Aorta (tissue), 5 donors: ENCODE measurements at regions not wholly inside any gene's neighbourhood (a gene's known extent, or its start where the extent isn't known, plus 50 kb on each side); places are given as distances from the start of the nearest gene placed in this dataset.
"Not testable (repeated sequence)": the region's sequence is repeated elsewhere in the genome, so short reads cannot be mapped to it uniquely, and the experiment has no call there.

Source experiments
- ATAC-seq: fragments of 200-7000 bp; cut with Tn5 transposase; one replicate; pipeline ENCODE4 v1.9.1; 2022; ENCODE audit warnings: moderate library complexity; ENCODE audit not compliant: low FRiP score
- DNase-seq, 2 donors: peaks; one replicate each; pipeline ENCODE4 v3.0.0-alpha.2; 2020
- H3K27ac ChIP-seq, 2 donors: one replicate each; pipeline ENCODE4 v1.5.1; 2013; ENCODE audit warnings: low read length in 2 of 2, mild to moderate bottlenecking in 2 of 2, moderate library complexity in 2 of 2, control low read depth in 1 of 2, inconsistent platforms in 1 of 2, low read depth in 1 of 2
- H3K27me3 ChIP-seq, 2 donors: one replicate each; pipeline ENCODE4 v1.6.1; 2013; ENCODE audit warnings: control low read depth in 1 of 2, low read length in 1 of 2, mild to moderate bottlenecking in 1 of 2, moderate library complexity in 1 of 2; ENCODE audit not compliant: insufficient read depth in 2 of 2, control insufficient read depth in 1 of 2
- H3K36me3 ChIP-seq, 2 donors: one replicate each; pipeline ENCODE4 v1.6.1; 2013; ENCODE audit warnings: control low read depth in 1 of 2, low read length in 1 of 2, mild to moderate bottlenecking in 1 of 2; ENCODE audit not compliant: insufficient read depth in 2 of 2, control insufficient read depth in 1 of 2
- H3K4me1 ChIP-seq, 2 donors: one replicate each; pipeline ENCODE4 v1.6.1; 2013; ENCODE audit warnings: low read length in 2 of 2, control low read depth in 1 of 2, mild to moderate bottlenecking in 1 of 2, moderate library complexity in 1 of 2; ENCODE audit not compliant: insufficient read depth in 2 of 2, control insufficient read depth in 1 of 2
- H3K4me3 ChIP-seq, 2 donors: one replicate each; pipeline ENCODE4 v1.5.1; 2013; ENCODE audit warnings: low read length in 2 of 2, control low read depth in 1 of 2, mild to moderate bottlenecking in 1 of 2
- H3K9me3 ChIP-seq: one replicate; pipeline ENCODE4 v1.6.1; 2013; ENCODE audit warnings: mild to moderate bottlenecking, low read length; ENCODE audit not compliant: control insufficient read depth
- WGBS, 2 donors: extraction: QIAGEN DNeasy Blood & Tissue Kit; methylation state at CpG; one replicate each; pipeline ENCODE4 v1.1.7; 2013; 5-methylcytosine and 5-hydroxymethylcytosine counted together
- intact Hi-C, 2 donors: fragments of 100-400 bp; cut with DNase I; formaldehyde crosslinking; loops; one replicate each; pipeline versions ENCODE4 v1.14.2 to v1.15.0; 2022
- donor health status: healthy with polysubstance abuse.
- donor health status: Bipolar disorder and iron deficiency.
- donor health status: DM: no; HTN: no; CAD: no.
- donor health status: DM: no; HTN: no; CAD: no.
- donor health status: DM: yes; HTN: yes; CAD: no.

- WGBS, 2 donors = 66 to 69% methylated on average over 9 of the region's 9 CpGs
- H3K4me3 ChIP-seq = no peak overlapping the region
- DNase-seq (no peak), ATAC-seq (no peak)
- H3K36me3 ChIP-seq = no peaks in the 10 kb centered on the region
- H3K27me3 ChIP-seq = no peaks in the 10 kb centered on the region
- no peak overlapping the region for H3K27ac ChIP-seq
- peaks cover 2% of the 10 kb centered on the region for H3K9me3 ChIP-seq
- H3K4me1 ChIP-seq = no peaks in the 10 kb centered on the region
- intact Hi-C loops = no loop called here
Measured at GRCh38 chr3:76509179-76509830, 530.6 kb upstream of the ROBO2 start.

- no peaks in the 10 kb centered on the region for H3K36me3 ChIP-seq
- no peak overlapping the region for H3K27ac ChIP-seq
- ATAC-seq (no peak), DNase-seq (no peak)
- H3K27me3 ChIP-seq = no peaks in the 10 kb centered on the region
- H3K4me1 ChIP-seq = no peaks in the 10 kb centered on the region
- H3K4me3 ChIP-seq = no peak overlapping the region
- intact Hi-C loops = no loop called here
- peaks cover 1% of the 10 kb centered on the region for H3K9me3 ChIP-seq
Measured at GRCh38 chr3:76514836-76515235, 525.1 kb upstream of the ROBO2 start.

- Histone ChIP-seq H3K36me3 (no peaks in the 10 kb centered on the region), H3K27ac (no peak overlapping the region), H3K27me3 (no peaks in the 10 kb centered on the region), H3K9me3 (peaks cover 2% of the 10 kb centered on the region), H3K4me1 (no peaks in the 10 kb centered on the region), H3K4me3 (no peak overlapping the region)
- WGBS, 2 donors = 81 to 88% methylated on average over 1 of the region's 1 CpG
- DNase-seq = no peak
- ATAC-seq = no peak
- intact Hi-C loops = no loop called here
Measured at GRCh38 chr3:76523337-76523736, 516.6 kb upstream of the ROBO2 start.

GRCh38 chr3:76525726-76526125 is 514.2 kb upstream of the ROBO2 start:
- Histone ChIP-seq H3K27ac (no peak overlapping the region), H3K9me3 (peaks cover 2% of the 10 kb centered on the region), H3K4me1 (no peaks in the 10 kb centered on the region), H3K27me3 (no peaks in the 10 kb centered on the region), H3K36me3 (no peaks in the 10 kb centered on the region), H3K4me3 (no peak overlapping the region)
- intact Hi-C loops = no loop called here
- ATAC-seq (no peak), DNase-seq (no peak)
- 53 to 55% methylated on average over 2 of the region's 2 CpGs for WGBS, 2 donors

GRCh38 chr3:76527773-76528172 is 512.1 kb upstream of the ROBO2 start:
- DNase-seq = no peak
- no peak overlapping the region for H3K27ac ChIP-seq
- intact Hi-C loops = no loop called here
- no peaks in the 10 kb centered on the region for H3K9me3 ChIP-seq
- no peak for ATAC-seq
- no peaks in the 10 kb centered on the region for H3K4me1 ChIP-seq
- no peaks in the 10 kb centered on the region for H3K27me3 ChIP-seq
- H3K36me3 ChIP-seq = no peaks in the 10 kb centered on the region
- H3K4me3 ChIP-seq = no peak overlapping the region

- H3K27ac ChIP-seq = no peak overlapping the region
- no peak overlapping the region for H3K4me3 ChIP-seq
- H3K27me3 ChIP-seq = no peaks in the 10 kb centered on the region
- intact Hi-C loops = no loop called here
- H3K4me1 ChIP-seq = no peaks in the 10 kb centered on the region
- no peak for ATAC-seq
- no peaks in the 10 kb centered on the region for H3K36me3 ChIP-seq
- 46 to 56% methylated on average over 2 of the region's 2 CpGs for WGBS, 2 donors
- no peak for DNase-seq
- H3K9me3 ChIP-seq = no peaks in the 10 kb centered on the region
Measured at GRCh38 chr3:76532158-76532822, 507.6 kb upstream of the ROBO2 start.

- ATAC-seq, H3K4me3 ChIP-seq, H3K36me3 ChIP-seq, intact Hi-C loops, H3K4me1 ChIP-seq, H3K27me3 ChIP-seq, DNase-seq, H3K27ac ChIP-seq, H3K9me3 ChIP-seq: not testable (repeated sequence)
- 73 to 80% methylated on average over 4 of the region's 4 CpGs for WGBS, 2 donors
Measured at GRCh38 chr3:76533710-76534109, 506.2 kb upstream of the ROBO2 start.

- H3K27me3 ChIP-seq, intact Hi-C loops: not testable (repeated sequence)
- WGBS, 2 donors = 83 to 86% methylated on average over 3 of the region's 3 CpGs
Measured at GRCh38 chr3:76537857-76538256, 502.0 kb upstream of the ROBO2 start.

GRCh38 chr3:76547674-76548073 is 492.2 kb upstream of the ROBO2 start:
- H3K27ac ChIP-seq = no peak overlapping the region
- ATAC-seq = no peak
- no peaks in the 10 kb centered on the region for H3K9me3 ChIP-seq
- H3K36me3 ChIP-seq = no peaks in the 10 kb centered on the region
- DNase-seq = no peak
- H3K4me3 ChIP-seq = no peak overlapping the region
- no peaks in the 10 kb centered on the region for H3K27me3 ChIP-seq
- H3K4me1 ChIP-seq = no peaks in the 10 kb centered on the region
- intact Hi-C loops = no loop called here
- 82 to 86% methylated on average over 2 of the region's 2 CpGs for WGBS, 2 donors

More at GRCh38 chr3:76537857-76538256, 502.0 kb upstream of the ROBO2 start:
- H3K4me3 ChIP-seq, H3K4me1 ChIP-seq, ATAC-seq, H3K9me3 ChIP-seq, H3K36me3 ChIP-seq, H3K27ac ChIP-seq, DNase-seq: not testable (repeated sequence)
